GM18502 (cell line): ENCODE measurements at regions not wholly inside any gene's neighbourhood (a gene's known extent, or its start where the extent isn't known, plus 50 kb on each side); places are given as distances from the start of the nearest gene placed in this dataset.
"Not testable (repeated sequence)": the region's sequence is repeated elsewhere in the genome, so short reads cannot be mapped to it uniquely, and the experiment has no call there.

ENCODE experiments used
- ATAC-seq: cut with Tn5 transposase; IDR thresholded peaks from one replicate; pipeline ENCODE4 v1.9.1; 2021; ENCODE audit warnings: mild to moderate bottlenecking; ENCODE audit not compliant: unreplicated experiment, poor library complexity

- no peak for ATAC-seq
Observed at GRCh38 chr5:33195431-33196165, 245.2 kb upstream of the TARS1 start.

DNA sequence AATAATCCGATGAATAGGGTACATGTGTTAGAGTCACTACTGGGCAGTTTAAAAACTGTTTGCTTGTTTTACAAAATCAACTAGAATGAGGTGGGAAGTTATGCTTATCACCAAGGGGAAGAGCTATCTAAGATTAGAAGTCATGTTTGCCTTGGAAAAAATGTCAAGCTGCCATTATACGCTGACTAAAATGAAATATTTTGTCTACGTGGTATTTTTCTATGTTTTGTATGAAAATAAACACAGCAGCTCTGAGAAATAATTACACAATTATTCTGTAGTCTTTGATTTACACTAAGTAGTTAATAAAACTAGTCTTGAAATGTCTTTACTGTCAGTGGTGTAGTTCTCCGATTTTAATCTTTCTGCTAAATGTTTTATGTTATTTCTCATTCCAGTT is 241.9 kb upstream of the TARS1 start:
- no peak for ATAC-seq

- ATAC-seq = no peak
Observed at GRCh38 chr5:33203931-33204330, 236.8 kb upstream of the TARS1 start.

- no peak for ATAC-seq
Observed at GRCh38 chr5:33205079-33205478, 235.7 kb upstream of the TARS1 start.

DNA sequence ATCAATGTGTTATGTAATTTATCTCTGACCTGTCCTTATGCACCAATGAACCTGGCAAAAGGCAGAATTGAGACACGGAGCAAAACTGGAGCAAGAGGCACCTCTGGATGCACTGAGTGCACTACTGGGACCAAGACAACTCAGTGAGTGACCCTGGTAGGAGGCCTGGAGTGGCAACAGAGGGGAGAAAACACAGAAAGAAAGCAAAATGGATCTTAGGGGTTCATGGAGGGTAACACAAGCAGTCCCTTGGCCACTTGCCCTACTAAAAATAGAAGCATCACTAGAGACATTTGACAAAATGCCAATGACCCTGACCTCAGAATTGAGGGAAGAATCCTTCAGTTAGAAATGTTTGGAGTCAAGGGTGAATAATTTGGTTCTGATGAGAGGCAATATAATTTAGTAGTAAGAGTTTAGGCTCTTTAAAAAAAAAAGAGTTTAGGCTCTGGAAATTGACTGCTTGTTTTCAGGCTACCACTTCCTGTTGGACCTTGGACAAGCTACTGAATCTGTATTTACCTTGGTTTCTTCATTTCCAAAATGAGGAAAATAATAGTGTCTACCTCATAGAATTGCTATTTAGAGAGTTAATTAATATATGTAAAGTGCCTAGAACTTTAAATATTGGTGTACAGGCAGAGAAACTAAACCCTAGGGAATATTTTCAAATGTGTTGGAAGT is 234.9 kb upstream of the TARS1 start:
- no peak for ATAC-seq

DNA sequence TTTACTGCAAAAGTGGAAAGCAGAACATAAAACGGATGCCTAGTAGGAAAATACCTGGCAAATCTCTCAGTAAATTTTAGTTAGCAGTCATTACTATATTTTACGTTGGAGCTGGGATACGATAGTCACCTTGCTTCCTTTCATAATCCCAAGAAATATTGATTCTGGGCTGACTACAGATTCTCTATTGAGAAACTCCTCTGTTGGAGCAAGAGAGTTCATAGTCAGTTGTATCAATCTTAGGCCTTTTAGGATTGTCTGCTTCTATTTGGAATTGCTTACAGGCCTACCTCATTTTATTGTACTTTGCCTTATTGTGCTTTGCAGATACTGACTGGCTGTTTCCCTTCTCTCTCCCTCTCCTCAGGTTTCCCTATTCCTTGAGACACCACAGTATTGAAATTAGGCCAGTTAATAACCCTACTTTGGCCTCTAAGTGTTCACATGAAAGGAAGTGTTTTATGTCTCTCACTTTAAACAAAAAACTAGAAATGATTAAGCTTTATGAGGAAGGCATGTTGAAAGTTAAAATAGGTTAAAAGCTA is 233.7 kb upstream of the TARS1 start:
- ATAC-seq = no peak

- no peak for ATAC-seq
Observed at GRCh38 chr5:33209252-33209651, 231.5 kb upstream of the TARS1 start.

DNA sequence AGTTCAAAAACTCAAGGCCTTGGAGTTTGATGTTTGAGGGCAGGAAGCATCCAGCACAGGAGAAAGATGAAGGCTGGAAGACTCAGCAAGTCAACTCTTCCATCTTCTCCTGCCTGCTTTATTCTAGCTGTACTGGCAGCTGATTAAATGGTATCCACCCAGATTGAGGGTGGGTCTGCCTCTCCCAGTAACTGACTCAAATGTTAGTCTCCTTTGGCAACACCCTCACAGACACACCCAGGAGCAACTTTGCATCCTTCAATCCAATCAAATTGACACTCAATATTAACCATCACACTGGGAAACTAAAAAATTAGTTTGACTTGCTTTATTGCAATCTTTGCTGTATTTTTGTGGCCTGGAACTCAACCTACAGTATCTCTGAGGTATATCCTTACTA is 230.5 kb upstream of the TARS1 start:
- not testable (repeated sequence) for ATAC-seq

GRCh38 chr5:33210978-33211377 is 229.8 kb upstream of the TARS1 start:
- no peak for ATAC-seq

DNA sequence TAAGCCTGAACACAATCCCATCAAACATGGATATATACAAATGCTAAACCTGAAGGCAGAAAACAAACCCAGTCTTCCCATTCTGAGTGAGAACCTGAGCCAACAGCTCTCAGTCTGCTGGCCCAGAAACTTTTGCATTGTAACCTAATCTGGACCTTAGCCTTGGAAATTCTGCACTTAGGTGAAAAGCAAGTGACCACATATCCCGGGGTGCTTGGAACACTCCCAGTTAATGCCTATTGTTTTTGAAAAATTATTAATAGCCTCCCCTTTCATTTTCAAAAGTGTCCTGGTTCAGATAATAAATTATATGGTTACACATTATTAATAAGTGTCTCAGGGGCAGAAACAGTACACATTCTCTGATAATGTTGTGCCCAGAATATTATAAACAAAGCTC is 228.3 kb upstream of the TARS1 start:
- ATAC-seq = no peak

DNA sequence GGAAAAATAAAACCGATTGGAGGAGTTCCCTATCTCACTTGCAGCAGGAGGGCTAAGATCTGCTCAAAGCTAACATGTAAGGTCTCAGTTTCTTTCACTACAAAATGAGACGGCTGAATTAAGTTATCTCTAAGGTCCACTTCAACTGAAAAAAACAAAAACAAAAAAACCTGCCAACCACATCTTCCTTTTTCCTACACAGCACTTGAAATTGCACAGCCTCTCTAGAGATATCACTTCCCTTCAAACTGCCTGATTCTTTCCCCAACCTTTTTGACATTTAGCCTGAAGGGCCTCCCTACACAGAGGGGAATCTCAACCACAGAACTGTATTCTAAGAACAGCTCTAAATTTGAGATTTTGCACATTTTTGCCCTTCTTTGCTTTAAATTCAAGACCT is 227.9 kb upstream of the TARS1 start:
- no peak for ATAC-seq

DNA sequence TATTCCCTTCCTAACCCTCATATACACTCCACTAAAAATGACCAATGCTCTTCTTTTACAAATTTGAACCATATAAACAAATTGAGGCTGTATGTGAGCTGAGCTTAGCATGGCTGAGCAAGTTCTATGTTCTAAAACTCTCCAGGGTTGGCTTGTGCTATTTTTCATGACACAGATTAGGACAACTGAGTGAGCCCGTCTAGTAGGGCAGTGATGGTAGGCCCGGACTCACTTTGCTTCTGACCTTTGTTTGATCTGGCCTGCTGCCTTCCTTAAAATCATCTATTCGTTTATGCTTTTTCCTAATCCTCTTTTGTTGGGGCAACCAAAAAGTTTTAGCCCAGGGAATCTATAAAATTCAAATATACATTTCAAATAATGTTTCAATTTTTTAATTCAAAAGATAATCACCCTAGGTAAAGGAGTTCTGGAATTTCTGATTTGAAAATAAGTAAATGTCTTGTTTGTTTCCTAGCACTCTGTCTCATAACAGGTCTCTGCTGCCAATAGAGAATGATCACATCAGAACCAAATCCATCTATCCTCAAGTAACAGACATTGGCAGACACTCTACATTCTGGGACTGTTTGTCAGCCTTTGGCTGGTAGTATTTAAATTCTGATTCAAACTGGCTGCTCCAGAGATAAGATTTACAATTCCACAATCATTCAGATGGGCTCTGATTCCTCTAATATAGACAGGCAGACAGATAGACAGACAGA is 217.0 kb upstream of the TARS1 start:
- ATAC-seq = no peak

- no peak for ATAC-seq
Observed at GRCh38 chr5:33224285-33224961, 216.3 kb upstream of the TARS1 start.

- no peak for ATAC-seq
Observed at GRCh38 chr5:33227247-33227646, 213.5 kb upstream of the TARS1 start.

DNA sequence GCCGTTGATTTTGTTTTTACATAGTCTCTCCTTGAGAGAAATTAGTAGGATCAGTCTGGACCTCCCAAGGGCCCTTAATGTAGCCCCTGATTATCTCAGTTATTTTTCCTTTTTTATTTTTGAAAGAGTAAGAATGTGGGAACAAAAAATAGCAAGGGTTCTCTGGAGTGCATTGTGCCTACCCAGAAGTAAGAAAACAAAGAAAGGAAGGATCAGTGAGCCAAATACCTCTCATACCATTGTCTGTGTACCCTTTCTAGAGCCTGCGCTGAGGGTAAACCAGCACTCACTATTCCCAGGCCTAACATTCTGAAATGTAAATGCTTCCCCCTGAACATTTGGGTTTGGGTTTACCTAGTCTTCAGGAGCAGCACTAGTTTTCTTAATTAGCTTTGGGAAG is 213.0 kb upstream of the TARS1 start:
- no peak for ATAC-seq

DNA sequence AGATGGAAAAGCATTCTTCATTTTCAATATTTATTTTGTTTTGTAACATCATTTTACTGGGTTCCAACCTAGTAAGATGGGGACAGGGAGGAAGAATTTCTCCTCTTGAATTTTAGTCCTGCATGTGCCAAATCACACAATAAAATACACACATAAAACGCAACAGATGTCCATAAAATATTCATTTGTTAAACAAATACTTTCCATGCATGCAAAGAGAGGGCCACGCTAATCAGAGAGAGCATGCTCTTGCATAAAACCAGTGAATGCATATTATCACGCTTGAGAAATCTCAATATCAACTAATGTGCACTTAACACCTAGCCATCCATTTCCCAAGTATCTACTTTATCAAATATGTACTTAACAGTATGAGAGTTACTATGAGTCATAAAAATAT is 212.6 kb upstream of the TARS1 start:
- ATAC-seq = no peak

DNA sequence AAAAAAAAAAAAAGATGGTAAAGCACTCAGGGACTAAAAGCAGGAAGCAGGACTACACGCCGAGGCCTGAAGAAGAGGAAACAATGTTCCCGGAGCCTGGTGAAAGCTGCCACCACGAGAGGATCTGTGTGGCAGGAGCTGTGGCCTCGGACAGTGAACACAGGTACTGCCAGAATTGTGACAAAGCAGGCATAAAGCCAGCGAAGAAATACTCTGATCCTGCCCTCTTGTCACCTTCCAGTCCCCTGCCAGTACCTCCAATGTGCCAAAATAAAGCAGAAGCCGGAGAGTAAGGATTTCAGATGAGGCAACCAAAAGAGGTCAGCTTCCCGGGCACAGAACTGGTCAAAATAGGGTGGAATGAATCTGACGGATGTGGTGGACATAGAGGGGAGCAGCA is 211.5 kb upstream of the TARS1 start:
- ATAC-seq = no peak

GRCh38 chr5:33230467-33231078 is 210.2 kb upstream of the TARS1 start:
- no peak for ATAC-seq

GRCh38 chr5:33231214-33231710 is 209.5 kb upstream of the TARS1 start:
- ATAC-seq = no peak

- no peak for ATAC-seq
Observed at GRCh38 chr5:33231935-33232334, 208.8 kb upstream of the TARS1 start.
